ENCODE measurements at regions not wholly inside any gene's neighbourhood (a gene's known extent, or its start where the extent isn't known, plus 50 kb on each side); places are given as distances from the start of the nearest gene placed in this dataset.

- TF ChIP-seq POLR2A (IDR thresholded peaks at IDR 0.05) = no peak
- no peak for TF ChIP-seq EP300 (IDR thresholded peaks at IDR 0.05)
- no peak for TF ChIP-seq CTCF (IDR thresholded peaks at IDR 0.05)
Measured at GRCh38 chr6:101116337-101116736, 235.2 kb upstream of the ASCC3 start.
